ENCODE measurements at regions not wholly inside any gene's neighbourhood (a gene's known extent, or its start where the extent isn't known, plus 50 kb on each side); places are given as distances from the start of the nearest gene placed in this dataset.

GRCh38 chr1:58045094-58045705, 501.3 kb downstream of the OMA1 start:
- Histone ChIP-seq H3K9me3 (ENCODE audit: control insufficient read depth, low read length) (no peaks in the 10 kb centered on the region), H3K9ac (ENCODE audit: extremely low read depth, low read length, poor library complexity, severe bottlenecking) (no peak overlapping the region), H3K27me3 (ENCODE audit: control insufficient read depth, insufficient read depth, low read length, poor library complexity, severe bottlenecking) (no peaks in the 10 kb centered on the region), H3K27ac (ENCODE audit: low read depth, low read length) (no peak overlapping the region), H3K4me3 (ENCODE audit: low read length) (no peak overlapping the region), H3K4me1 (ENCODE audit: control insufficient read depth, insufficient read depth, low read length) (peaks cover 4% of the 10 kb centered on the region), H3K36me3 (ENCODE audit: control insufficient read depth, insufficient read depth, low read length) (no peaks in the 10 kb centered on the region)
- peaks cover 12% of the 10 kb centered on the region for H3K9me3 Mint-ChIP-seq
- no peaks in the 10 kb centered on the region for H3K36me3 Mint-ChIP-seq (ENCODE audit: low read depth)
- WGBS, 2 experiments (ENCODE audit: insufficient coverage in 1 of 2, insufficient read length in 1 of 2), result 84 to 87% methylated on average over 8 to 15 of the region's 15 CpGs
- DNase-seq, result peak; percentile 53
- no peak overlapping the region for H3K27ac Mint-ChIP-seq
- peaks cover 4% of the 10 kb centered on the region for H3K4me1 Mint-ChIP-seq
- TF ChIP-seq CTCF (conservative IDR thresholded peaks at IDR 0.05), result peak; percentile 45
- no peak overlapping the region for H3K4me3 Mint-ChIP-seq
- H3K27me3 Mint-ChIP-seq (ENCODE audit: insufficient read depth), result no peaks in the 10 kb centered on the region

- no peaks in the 10 kb centered on the region for H3K36me3 ChIP-seq (ENCODE audit: control insufficient read depth, insufficient read depth, low read length)
- H3K4me1 ChIP-seq (ENCODE audit: control insufficient read depth, insufficient read depth, low read length), result peaks cover 4% of the 10 kb centered on the region
- peaks cover 2% of the 10 kb centered on the region for H3K27me3 Mint-ChIP-seq (ENCODE audit: insufficient read depth)
- H3K27ac Mint-ChIP-seq, result no peak overlapping the region
- 88 to 93% methylated on average over 2 of the region's 2 CpGs for WGBS, 2 experiments (ENCODE audit: insufficient coverage in 1 of 2, insufficient read length in 1 of 2)
- no peaks in the 10 kb centered on the region for H3K27me3 ChIP-seq (ENCODE audit: control insufficient read depth, insufficient read depth, low read length, poor library complexity, severe bottlenecking)
- H3K9ac ChIP-seq (ENCODE audit: extremely low read depth, low read length, poor library complexity, severe bottlenecking), result no peak overlapping the region
- no peaks in the 10 kb centered on the region for H3K9me3 Mint-ChIP-seq
- no peak for TF ChIP-seq CTCF (conservative IDR thresholded peaks at IDR 0.05)
- DNase-seq, result no peak
- H3K4me3 ChIP-seq (ENCODE audit: low read length), result no peak overlapping the region
- no peak overlapping the region for H3K27ac ChIP-seq (ENCODE audit: low read depth, low read length)
- H3K4me1 Mint-ChIP-seq, result peaks cover 18% of the 10 kb centered on the region
- no peak overlapping the region for H3K4me3 Mint-ChIP-seq
- no peaks in the 10 kb centered on the region for H3K9me3 ChIP-seq (ENCODE audit: control insufficient read depth, low read length)
- H3K36me3 Mint-ChIP-seq (ENCODE audit: low read depth), result no peaks in the 10 kb centered on the region
Observed at GRCh38 chr1:58041621-58042020, 504.9 kb downstream of the OMA1 start.

- no peak for TF ChIP-seq CTCF (conservative IDR thresholded peaks at IDR 0.05)
- Histone ChIP-seq H3K27ac (ENCODE audit: low read depth, low read length) (no peak overlapping the region), H3K9me3 (ENCODE audit: control insufficient read depth, low read length) (no peaks in the 10 kb centered on the region), H3K27me3 (ENCODE audit: control insufficient read depth, insufficient read depth, low read length, poor library complexity, severe bottlenecking) (peaks cover 11% of the 10 kb centered on the region), H3K4me1 (ENCODE audit: control insufficient read depth, insufficient read depth, low read length) (peaks cover 4% of the 10 kb centered on the region), H3K36me3 (ENCODE audit: control insufficient read depth, insufficient read depth, low read length) (no peaks in the 10 kb centered on the region), H3K9ac (ENCODE audit: extremely low read depth, low read length, poor library complexity, severe bottlenecking) (no peak overlapping the region), H3K4me3 (ENCODE audit: low read length) (no peak overlapping the region)
- Mint-ChIP-seq H3K27ac (no peak overlapping the region), H3K4me1 (peaks cover 28% of the 10 kb centered on the region), H3K4me3 (no peak overlapping the region), H3K36me3 (ENCODE audit: low read depth) (no peaks in the 10 kb centered on the region), H3K27me3 (ENCODE audit: insufficient read depth) (peaks cover 11% of the 10 kb centered on the region), H3K9me3 (no peaks in the 10 kb centered on the region)
- no peak for DNase-seq
- 93 to 94% methylated on average over 3 of the region's 3 CpGs for WGBS, 2 experiments (ENCODE audit: insufficient coverage in 1 of 2, insufficient read length in 1 of 2)
Observed at GRCh38 chr1:58038574-58038973, 508.0 kb downstream of the OMA1 start.
